ENCODE measurements at regions not wholly inside any gene's neighbourhood (a gene's known extent, or its start where the extent isn't known, plus 50 kb on each side); places are given as distances from the start of the nearest gene placed in this dataset.
"Not testable (repeated sequence)": the region's sequence is repeated elsewhere in the genome, so short reads cannot be mapped to it uniquely, and the experiment has no call there.

DNA sequence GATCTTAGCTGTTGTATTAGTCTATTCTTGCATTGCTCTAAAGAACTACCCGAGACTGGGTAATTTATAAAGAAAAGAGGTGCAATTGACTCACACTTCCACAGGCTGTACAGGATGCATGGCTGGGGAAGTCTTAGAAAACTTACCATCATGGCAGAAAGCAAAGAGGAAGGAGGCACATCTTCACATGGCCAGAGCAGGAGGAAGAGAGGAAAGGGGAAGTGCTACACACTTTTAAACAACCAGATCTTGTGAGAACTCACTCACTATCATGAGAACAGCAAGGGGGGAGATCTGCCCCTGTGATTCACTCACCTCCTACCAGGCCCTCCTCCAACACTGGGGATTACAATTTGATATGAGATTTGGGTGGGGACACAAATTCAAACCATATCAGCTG is 494.2 kb upstream of the CCDC196 start:
- BruUV-seq (replicated peaks): not testable (repeated sequence)

DNA sequence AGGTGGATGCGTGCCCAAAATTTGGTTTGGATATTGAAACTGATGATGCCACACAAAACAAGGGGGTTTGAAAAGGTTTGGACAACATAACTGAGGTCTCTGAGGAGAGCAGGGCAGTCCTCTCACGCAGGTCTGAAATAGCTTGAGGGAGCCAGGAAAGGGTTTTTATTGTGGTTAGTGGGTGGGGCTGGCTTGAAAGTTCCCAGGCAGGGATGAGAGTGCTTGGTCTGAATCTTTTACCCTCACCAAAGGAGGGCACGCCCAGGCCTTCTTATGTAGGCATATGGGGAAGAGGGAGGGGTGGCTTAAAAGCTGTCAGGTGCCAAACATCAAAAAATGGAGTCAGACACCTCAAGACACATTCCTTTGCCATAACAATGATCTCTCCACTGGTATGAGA is 493.1 kb upstream of the CCDC196 start:
- ATAC-seq: no peak
- BruUV-seq (replicated peaks): no TSS peak
- Histone ChIP-seq H3K9me3 (replicated peaks; ENCODE audit: control insufficient read depth, insufficient read depth, low read length) (no peaks in the 10 kb centered on the region; the same call in 2 of the 3 replicates), H3K4me3 (no peak overlapping the region), H3K27me3 (replicated peaks in 1 of 2; ENCODE audit: control insufficient read depth in 2 of 2, insufficient read depth in 2 of 2, low read length in 1 of 2) (no peaks in the 10 kb centered on the region; a peak in 1 of 4 replicates), H3K27ac (ENCODE audit: control insufficient read depth, insufficient read depth) (no peak overlapping the region), H2AFZ (ENCODE audit: control insufficient read depth, low read depth, low read length) (no peak overlapping the region), H3K4me1 (ENCODE audit: control insufficient read depth, insufficient read depth, low read length) (no peaks in the 10 kb centered on the region), H3K9ac (ENCODE audit: control insufficient read depth, insufficient read depth, low read length) (no peak overlapping the region), H3K79me2 (ENCODE audit: control insufficient read depth, insufficient read depth, low read length) (no peaks in the 10 kb centered on the region), H3K36me3 (ENCODE audit: control insufficient read depth in 2 of 2, insufficient read depth in 2 of 2, low read length in 1 of 2) (no peaks in the 10 kb centered on the region), H4K20me1 (ENCODE audit: control insufficient read depth, insufficient read depth) (no peaks in the 10 kb centered on the region), H3K4me2 (ENCODE audit: control insufficient read depth, insufficient read depth) (no peak overlapping the region)
- SMC1A ChIA-PET (ENCODE audit: uncharacterized antibody, unreplicated experiment): no interaction called here
- 27% methylated on average over 3 of the region's 3 CpGs for WGBS (ENCODE audit: insufficient coverage, insufficient replicate concordance, low lambda C conversion rate, missing lambda C conversion rate)
- POLR2A ChIA-PET: no interaction called here
- RAD21 ChIA-PET (ENCODE audit: unreplicated experiment): no interaction called here
- FAIRE-seq: no peak
- CTCF ChIA-PET: no interaction called here
- in situ Hi-C loops (cut with MboI) (no loop called here), intact Hi-C loops (cut with micrococcal nuclease; ENCODE audit: unreplicated experiment) (no loop called here)
- DNase-seq (ENCODE audit: low read depth, low spot score): no peak
- TF ChIP-seq POLR2AphosphoS5 (IDR thresholded peaks at IDR 0.05; ENCODE audit: low read length): no peak
- no peak for TF ChIP-seq IKZF1 (conservative IDR thresholded peaks at IDR 0.05)
- TF ChIP-seq CEBPZ (IDR thresholded peaks at IDR 0.05; ENCODE audit: low read depth, low read length): no peak
- TF ChIP-seq NFXL1 (IDR thresholded peaks at IDR 0.05; ENCODE audit: borderline replicate concordance): no peak
- TF ChIP-seq, protein P1, sequence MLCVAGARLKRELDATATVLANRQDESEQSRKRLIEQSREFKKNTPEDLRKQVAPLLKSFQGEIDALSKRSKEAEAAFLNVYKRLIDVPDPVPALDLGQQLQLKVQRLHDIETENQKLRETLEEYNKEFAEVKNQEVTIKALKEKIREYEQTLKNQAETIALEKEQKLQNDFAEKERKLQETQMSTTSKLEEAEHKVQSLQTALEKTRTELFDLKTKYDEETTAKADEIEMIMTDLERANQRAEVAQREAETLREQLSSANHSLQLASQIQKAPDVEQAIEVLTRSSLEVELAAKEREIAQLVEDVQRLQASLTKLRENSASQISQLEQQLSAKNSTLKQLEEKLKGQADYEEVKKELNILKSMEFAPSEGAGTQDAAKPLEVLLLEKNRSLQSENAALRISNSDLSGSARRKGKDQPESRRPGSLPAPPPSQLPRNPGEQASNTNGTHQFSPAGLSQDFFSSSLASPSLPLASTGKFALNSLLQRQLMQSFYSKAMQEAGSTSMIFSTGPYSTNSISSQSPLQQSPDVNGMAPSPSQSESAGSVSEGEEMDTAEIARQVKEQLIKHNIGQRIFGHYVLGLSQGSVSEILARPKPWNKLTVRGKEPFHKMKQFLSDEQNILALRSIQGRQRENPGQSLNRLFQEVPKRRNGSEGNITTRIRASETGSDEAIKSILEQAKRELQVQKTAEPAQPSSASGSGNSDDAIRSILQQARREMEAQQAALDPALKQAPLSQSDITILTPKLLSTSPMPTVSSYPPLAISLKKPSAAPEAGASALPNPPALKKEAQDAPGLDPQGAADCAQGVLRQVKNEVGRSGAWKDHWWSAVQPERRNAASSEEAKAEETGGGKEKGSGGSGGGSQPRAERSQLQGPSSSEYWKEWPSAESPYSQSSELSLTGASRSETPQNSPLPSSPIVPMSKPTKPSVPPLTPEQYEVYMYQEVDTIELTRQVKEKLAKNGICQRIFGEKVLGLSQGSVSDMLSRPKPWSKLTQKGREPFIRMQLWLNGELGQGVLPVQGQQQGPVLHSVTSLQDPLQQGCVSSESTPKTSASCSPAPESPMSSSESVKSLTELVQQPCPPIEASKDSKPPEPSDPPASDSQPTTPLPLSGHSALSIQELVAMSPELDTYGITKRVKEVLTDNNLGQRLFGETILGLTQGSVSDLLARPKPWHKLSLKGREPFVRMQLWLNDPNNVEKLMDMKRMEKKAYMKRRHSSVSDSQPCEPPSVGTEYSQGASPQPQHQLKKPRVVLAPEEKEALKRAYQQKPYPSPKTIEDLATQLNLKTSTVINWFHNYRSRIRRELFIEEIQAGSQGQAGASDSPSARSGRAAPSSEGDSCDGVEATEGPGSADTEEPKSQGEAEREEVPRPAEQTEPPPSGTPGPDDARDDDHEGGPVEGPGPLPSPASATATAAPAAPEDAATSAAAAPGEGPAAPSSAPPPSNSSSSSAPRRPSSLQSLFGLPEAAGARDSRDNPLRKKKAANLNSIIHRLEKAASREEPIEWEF (IDR thresholded peaks at IDR 0.05; ENCODE audit: insufficient replicate concordance, low read depth, low read length): no peak
- TF ChIP-seq, protein P2, sequence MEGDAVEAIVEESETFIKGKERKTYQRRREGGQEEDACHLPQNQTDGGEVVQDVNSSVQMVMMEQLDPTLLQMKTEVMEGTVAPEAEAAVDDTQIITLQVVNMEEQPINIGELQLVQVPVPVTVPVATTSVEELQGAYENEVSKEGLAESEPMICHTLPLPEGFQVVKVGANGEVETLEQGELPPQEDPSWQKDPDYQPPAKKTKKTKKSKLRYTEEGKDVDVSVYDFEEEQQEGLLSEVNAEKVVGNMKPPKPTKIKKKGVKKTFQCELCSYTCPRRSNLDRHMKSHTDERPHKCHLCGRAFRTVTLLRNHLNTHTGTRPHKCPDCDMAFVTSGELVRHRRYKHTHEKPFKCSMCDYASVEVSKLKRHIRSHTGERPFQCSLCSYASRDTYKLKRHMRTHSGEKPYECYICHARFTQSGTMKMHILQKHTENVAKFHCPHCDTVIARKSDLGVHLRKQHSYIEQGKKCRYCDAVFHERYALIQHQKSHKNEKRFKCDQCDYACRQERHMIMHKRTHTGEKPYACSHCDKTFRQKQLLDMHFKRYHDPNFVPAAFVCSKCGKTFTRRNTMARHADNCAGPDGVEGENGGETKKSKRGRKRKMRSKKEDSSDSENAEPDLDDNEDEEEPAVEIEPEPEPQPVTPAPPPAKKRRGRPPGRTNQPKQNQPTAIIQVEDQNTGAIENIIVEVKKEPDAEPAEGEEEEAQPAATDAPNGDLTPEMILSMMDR (IDR thresholded peaks at IDR 0.05 in 2 of 3, conservative IDR thresholded peaks at IDR 0.05 in 1 of 3; ENCODE audit: control insufficient read depth in 2 of 3, extremely low read depth in 1 of 3, insufficient read depth in 1 of 3, low read depth in 3 of 3, low read length in 3 of 3): no peak

More for the DNA sequence above, 494.2 kb upstream of the CCDC196 start:
- in situ Hi-C loops (cut with MboI); POLR2A ChIA-PET; H4K20me1 ChIP-seq (ENCODE audit: control insufficient read depth, insufficient read depth); H3K9ac ChIP-seq (ENCODE audit: control insufficient read depth, insufficient read depth, low read length); H3K4me2 ChIP-seq (ENCODE audit: control insufficient read depth, insufficient read depth); RAD21 ChIA-PET (ENCODE audit: unreplicated experiment); H3K9me3 ChIP-seq (replicated peaks; ENCODE audit: control insufficient read depth, insufficient read depth, low read length); H3K4me1 ChIP-seq (ENCODE audit: control insufficient read depth, insufficient read depth, low read length); H3K79me2 ChIP-seq (ENCODE audit: control insufficient read depth, insufficient read depth, low read length); FAIRE-seq; ATAC-seq; DNase-seq (ENCODE audit: low read depth, low spot score); H3K36me3 ChIP-seq (ENCODE audit: control insufficient read depth in 2 of 2, insufficient read depth in 2 of 2, low read length in 1 of 2); H2AFZ ChIP-seq (ENCODE audit: control insufficient read depth, low read depth, low read length); H3K4me3 ChIP-seq; intact Hi-C loops (cut with micrococcal nuclease; ENCODE audit: unreplicated experiment); H3K27ac ChIP-seq (ENCODE audit: control insufficient read depth, insufficient read depth); SMC1A ChIA-PET (ENCODE audit: uncharacterized antibody, unreplicated experiment); H3K27me3 ChIP-seq (replicated peaks in 1 of 2; ENCODE audit: control insufficient read depth in 2 of 2, insufficient read depth in 2 of 2, low read length in 1 of 2): not testable (repeated sequence)
- 0% methylated on average over 1 of the region's 1 CpG for WGBS (ENCODE audit: insufficient coverage, insufficient replicate concordance, low lambda C conversion rate, missing lambda C conversion rate)
- TF ChIP-seq SPI1 (IDR thresholded peaks at IDR 0.05; ENCODE audit: borderline replicate concordance, insufficient read depth, low read depth, low read length): peak; percentile 61
- CTCF ChIA-PET: interaction anchor here (0.6 to 1.3 kb wide), 2 partner anchors 17 to 75 kb away, joined by 3 to 4 read pairs; no protein-coding TSS in a partner anchor

All from GM12878 (cell line).